AG09319 (cell line): ENCODE measurements at regions not wholly inside any gene's neighbourhood (a gene's known extent, or its start where the extent isn't known, plus 50 kb on each side); places are given as distances from the start of the nearest gene placed in this dataset.

Source experiments
- DNase-seq: peaks from one replicate; pipeline ENCODE4 v3.0.0-alpha.2; 2010; ENCODE audit warnings: low read depth; ENCODE audit errors: extremely low read depth
- TF ChIP-seq, protein P1 (sequence below): IDR thresholded peaks from 2 replicates; pipeline ENCODE4 v1.5.1; 2011; ENCODE audit warnings: low read depth, mild to moderate bottlenecking, inconsistent platforms, low read length, moderate library complexity

DNA sequence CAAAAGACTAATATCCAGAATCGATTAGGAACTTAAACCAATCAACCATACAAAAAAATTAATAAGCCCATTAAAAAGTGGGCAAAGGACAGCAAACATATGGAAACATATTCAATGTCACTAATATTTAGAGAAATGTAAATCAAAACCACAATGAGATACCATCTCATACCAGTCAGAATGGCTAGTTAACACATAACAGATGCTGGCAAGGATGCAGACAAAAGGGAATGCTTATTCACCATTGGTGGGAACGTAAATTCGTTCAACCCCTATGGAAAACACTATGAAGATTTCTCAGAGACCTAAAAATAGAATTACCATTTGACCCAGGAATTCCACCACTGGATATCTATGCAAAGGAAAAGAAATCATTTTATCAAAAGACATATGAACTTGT, 468.2 kb upstream of the ST6GAL2 start:
- no peak for DNase-seq
- TF ChIP-seq, protein P1, sequence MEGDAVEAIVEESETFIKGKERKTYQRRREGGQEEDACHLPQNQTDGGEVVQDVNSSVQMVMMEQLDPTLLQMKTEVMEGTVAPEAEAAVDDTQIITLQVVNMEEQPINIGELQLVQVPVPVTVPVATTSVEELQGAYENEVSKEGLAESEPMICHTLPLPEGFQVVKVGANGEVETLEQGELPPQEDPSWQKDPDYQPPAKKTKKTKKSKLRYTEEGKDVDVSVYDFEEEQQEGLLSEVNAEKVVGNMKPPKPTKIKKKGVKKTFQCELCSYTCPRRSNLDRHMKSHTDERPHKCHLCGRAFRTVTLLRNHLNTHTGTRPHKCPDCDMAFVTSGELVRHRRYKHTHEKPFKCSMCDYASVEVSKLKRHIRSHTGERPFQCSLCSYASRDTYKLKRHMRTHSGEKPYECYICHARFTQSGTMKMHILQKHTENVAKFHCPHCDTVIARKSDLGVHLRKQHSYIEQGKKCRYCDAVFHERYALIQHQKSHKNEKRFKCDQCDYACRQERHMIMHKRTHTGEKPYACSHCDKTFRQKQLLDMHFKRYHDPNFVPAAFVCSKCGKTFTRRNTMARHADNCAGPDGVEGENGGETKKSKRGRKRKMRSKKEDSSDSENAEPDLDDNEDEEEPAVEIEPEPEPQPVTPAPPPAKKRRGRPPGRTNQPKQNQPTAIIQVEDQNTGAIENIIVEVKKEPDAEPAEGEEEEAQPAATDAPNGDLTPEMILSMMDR, result no peak

DNA sequence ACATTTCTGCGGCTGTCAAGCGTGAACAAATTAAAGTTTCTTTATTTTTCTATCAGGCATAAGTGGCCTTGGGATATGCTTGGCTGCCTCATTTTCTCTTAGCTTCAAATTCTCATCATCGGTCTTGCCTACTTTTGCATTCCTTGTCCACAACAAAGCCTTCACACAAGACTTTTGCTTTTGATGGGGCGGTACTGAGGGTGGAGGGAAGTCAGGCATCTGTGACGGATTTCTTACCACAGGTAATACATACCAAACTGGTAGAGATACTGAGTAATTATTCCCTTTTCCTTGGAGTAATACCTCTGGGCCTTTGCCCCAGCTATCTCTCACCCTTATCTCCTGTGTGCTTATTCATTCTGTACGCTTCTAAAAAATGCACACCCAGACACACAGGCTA, 468.3 kb upstream of the RGPD4 start:
- TF ChIP-seq, protein P1, result no peak
- DNase-seq, result no peak

DNA sequence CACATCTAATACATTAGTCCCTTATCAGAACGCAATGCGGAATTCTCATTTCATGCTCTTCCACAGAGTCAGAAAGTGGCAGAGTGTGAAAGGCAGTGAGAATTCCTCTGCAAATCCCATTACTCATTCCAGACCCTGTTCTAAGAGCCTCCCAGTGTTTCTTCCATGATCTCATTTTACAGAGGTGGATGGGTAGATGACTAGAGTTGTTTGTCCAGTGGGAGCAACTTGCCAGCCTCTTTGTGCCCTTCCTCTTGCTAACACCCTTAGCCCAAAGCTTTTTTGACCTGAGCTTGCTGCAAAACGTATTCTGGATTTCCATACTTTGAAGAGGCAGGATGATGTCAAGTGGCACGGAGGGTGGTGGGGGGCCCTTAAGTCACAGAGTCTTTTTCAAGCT, 467.7 kb upstream of the RGPD4 start:
- no peak for DNase-seq
- TF ChIP-seq, protein P1, result no peak

DNA sequence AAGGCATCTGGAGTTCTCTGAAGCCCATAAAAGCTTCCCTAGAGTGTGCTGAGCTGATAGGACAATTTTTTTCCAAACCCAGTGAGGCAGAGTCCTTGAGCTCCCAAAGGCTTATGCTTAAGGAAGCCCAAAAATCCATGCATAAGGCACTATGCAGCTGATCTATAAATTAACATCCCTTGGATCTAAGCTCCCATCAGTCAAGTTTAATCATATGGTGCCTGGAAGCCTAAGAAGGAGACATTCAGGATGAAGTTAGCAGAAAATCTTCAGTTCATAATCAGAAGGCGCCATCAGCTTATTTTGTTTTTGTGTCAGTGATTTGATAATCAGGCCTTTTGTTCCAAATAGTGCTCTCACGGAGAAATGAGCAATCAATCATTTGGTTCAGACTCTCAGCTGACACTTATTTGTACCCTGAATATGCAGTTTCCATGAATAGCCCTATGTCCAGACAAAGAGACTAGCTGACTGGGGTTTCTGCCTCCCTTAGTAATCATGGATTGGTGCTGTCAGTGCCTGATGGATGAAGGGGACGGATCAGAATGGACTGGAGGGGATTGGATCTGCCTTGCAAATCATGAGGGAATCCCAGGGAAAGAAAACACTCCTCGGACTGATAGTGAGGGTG, 464.8 kb upstream of the RGPD4 start:
- TF ChIP-seq, protein P1, result no peak
- DNase-seq, result no peak

DNA sequence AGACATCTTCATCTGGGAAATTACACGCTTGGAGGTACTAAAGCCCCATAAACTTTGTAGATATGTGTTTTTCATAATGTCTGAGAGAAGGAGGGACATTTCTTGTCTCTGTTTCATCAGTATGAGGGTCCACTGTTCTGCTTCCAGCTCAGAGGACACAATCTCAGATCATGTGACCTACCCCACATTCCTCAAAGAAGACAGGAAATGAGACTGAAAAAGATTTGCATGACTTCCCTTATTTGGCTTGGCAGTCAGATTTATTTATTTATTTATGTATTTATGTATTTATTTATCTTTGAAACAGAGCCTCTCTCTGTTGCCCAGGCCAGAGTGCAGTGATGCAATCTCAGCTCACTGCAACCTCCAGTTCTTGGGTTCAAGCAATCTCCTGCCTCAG, 463.7 kb upstream of the RGPD4 start:
- DNase-seq, result no peak
- TF ChIP-seq, protein P1, result no peak

DNA sequence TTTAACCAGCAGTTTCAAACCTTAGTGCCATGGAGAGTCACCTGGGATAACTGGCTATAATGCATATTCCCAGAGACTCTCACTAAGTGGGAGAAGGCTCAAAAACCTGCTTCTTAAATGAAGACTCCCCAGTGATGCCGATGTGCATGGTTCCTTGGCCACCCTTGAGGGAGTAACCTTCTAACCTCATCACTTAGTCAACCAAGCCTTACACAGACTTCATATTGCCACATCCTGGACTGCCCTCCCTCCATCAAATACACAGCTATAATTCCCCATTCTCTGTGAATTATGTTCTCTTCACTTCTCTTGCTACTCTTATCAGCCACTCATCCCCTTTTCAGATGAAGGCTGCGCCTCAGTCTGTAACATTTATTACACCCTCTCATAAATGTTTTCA, 462.9 kb upstream of the RGPD4 start:
- TF ChIP-seq, protein P1, result no peak
- no peak for DNase-seq

DNA sequence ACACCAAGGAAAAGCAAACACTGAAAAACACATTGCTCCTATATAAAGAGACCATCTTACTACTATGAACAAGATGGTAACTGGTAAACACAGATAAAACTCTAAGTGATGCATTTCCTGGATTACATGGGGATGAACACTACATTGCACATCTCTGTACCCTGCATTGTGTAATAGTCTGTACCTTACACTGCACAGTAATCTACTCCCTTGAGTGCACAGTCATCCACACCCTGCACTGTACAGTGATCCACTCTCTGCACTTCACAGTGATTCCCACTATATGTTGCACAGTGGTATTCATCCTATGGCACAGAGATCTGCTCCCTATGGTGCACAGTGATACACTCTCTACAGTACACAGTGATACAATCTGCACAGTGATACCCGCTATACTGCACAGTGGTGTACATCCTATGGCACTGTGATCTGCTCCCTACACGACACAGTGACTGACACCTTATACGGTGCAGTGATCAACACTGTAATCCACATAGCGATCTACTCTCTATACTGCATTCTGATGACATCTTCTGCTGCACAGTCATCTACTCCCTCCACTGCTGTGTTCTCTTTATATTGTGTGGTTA, 462.2 kb upstream of the RGPD4 start:
- TF ChIP-seq, protein P1, result no peak
- no peak for DNase-seq
